Endometrial microvascular endothelial cells (primary cell): ENCODE measurements at regions not wholly inside any gene's neighbourhood (a gene's known extent, or its start where the extent isn't known, plus 50 kb on each side); places are given as distances from the start of the nearest gene placed in this dataset.

Experiments
- in situ Hi-C: cut with HindIII; loops from 2 replicates; pipeline ENCODE4 v1.10.0; 2017; ENCODE audit warnings: low sequenced_read_pairs, low pct_unique_long_range_greater_than_20kb; ENCODE audit errors: inconsistent ontology term

DNA sequence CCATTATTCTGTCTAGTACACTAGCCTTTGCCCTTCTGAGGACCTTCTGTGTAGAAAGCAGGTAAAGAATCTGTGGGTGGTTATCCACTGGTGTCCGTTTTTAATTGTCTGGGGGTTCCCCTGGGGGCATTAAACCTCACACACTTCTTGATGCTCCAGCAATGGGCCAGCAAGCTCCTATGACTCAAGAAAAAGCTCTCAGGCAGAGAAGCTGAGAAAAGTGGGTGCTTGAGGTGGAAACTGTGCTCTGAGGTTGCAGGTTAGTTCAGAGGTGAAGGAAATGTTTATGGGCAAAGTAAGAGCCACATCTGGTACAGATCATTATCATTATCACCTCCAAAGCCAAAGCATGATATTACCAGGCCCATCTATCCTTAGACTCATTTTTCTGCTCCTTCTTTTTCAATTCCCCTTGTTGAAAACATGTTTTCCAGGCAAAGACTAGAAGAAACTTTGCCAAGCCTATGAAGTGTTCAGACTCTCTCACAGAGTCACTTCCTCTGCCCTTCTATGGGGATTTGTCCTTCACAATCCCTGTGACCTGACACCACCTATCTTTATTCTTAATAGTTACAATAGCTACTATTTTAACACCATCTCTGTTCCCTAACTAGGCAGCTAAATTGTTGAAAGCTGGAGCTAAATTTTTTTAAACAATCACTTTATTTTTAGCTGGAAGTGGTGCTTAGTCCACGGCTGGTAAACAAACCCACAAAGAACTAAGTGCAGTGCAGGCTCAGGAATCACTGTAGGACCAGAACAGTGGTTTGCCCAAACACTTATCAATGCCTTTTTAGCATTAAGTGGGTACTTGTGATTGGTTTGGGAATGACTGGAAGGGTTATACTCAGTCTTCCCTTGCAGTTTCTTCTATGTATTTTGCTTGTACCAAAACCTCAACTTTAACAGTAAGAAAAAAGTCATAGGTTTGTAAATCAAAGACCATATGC, 512.8 kb upstream of the POU3F3 start:
- in situ Hi-C loops: no loop called here

GRCh38 chr2:104344306-104344705, 509.6 kb upstream of the POU3F3 start:
- in situ Hi-C loops: no loop called here

DNA sequence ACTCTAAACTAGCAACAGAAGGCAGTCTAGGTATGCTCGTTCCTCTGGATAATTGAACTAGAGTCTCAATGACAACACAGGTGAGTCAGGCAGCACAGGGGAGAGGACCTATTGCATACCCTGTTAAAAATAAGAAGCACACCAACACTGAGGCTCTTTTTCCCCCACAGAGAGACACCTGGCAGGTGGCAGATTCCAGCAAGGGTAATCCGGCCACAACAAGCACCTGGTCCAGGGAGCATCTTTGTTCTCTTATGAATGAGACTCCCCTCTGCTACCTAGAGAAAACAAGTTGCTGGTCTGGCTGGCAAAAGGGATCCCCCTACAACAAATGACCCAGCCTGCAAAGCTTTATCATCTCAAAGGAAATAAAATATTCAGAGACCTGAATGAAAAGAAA, 508.9 kb upstream of the POU3F3 start:
- in situ Hi-C loops: no loop called here

DNA sequence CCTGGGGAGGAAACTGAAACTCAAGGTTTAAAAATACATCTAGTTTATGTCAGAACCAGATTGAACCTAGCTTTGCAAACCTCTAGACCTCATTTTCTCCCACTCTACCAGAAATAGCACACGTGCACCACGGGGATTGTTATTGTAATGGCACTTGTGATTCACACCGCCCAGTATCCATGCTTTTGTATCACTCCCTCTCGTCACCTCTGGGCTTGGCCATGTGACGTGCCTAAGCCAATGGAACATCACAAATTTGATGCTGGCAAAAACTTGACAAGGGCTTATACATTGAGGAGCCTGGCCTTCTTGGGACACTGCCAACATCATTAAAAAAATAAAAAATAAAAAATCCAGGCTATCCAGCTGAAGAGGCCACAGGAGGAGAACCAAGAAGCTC, 495.8 kb upstream of the POU3F3 start:
- in situ Hi-C loops: loop anchor here (25.0 kb wide), 1 partner anchor 429 kb away; no protein-coding TSS in a partner anchor

DNA sequence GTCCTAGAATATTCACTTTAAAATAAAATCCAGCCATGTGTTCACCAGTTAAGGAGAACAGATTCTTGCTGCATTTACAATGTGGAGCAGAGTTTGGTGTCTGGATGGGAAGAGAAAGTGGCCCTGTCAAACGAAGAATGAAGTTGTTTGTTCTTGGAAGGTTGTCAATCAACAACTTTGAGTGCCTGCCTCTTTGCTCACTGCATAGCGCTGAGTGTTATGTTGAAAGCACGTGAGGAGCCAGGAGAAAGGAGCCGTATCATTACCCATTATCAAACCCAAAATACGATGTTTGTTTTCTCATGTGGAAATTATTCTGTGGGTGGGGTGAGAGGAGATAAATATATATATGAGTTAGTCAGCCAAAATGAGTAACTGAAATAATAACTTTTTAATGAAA, 492.5 kb upstream of the POU3F3 start:
- in situ Hi-C loops: loop anchor here (25.0 kb wide), 1 partner anchor 426 kb away; no protein-coding TSS in a partner anchor

GRCh38 chr2:104368089-104368488, 485.8 kb upstream of the POU3F3 start:
- in situ Hi-C loops: loop anchor here (25.0 kb wide), 1 partner anchor 419 kb away; no protein-coding TSS in a partner anchor

DNA sequence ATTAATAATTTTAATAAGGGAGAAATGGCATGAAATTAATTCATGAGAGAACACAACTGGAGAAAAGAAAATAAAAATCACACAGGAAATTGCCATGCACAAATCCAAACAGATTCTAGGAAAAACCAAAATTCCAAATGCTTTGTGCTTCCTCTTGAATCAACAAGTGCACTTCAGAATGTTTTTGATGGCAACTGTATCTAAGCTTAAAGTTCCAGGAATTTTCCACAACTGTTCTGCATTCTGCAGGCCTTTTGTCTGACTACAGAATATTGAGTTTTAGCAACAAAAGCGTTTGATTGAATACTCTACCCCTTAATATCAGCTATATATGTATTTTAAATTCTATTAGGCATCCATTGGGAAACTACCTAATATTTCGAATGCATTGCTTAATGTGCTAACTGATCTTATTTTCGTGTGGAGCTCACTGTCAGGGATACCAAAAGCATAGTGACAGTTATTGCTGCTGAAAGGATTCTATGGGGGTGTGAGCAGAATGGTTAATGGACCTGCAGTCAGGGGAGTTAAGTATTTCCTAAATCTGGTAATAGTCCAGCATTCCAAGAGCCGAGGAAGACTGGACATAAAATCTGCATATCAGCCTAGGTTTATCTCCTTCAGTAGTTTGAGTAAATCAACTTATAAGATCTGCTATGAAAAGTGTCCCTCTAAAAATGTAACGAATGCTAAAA, 482.7 kb upstream of the POU3F3 start:
- in situ Hi-C loops: loop anchor here (25.0 kb wide), 1 partner anchor 416 kb away; no protein-coding TSS in a partner anchor

GRCh38 chr2:104375206-104375605, 478.7 kb upstream of the POU3F3 start:
- in situ Hi-C loops: no loop called here

DNA sequence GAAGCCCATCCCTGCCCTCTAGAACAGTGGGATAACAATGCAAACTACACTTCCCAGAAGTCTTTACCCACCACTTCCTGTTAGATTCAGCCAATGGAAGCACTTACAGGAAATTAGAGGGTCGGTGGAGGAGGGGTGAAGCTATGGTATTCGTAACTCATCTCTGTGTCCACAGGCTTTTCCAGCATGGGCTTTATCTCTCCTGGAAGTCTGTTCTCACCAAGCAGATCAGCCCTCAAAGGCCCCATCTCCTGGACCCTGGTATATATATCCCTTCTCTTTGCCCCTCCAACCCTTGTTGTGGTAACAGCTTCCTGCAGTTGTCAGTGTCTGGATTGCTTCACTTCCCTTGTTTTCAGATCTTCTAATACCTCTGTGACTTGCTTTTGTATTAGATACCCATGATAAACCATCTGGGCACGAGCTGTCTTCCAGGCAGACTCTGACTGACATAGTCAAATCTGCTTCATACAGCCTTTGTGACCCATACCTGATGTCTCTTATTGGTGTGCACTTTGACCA, 475.0 kb upstream of the POU3F3 start:
- in situ Hi-C loops: no loop called here

DNA sequence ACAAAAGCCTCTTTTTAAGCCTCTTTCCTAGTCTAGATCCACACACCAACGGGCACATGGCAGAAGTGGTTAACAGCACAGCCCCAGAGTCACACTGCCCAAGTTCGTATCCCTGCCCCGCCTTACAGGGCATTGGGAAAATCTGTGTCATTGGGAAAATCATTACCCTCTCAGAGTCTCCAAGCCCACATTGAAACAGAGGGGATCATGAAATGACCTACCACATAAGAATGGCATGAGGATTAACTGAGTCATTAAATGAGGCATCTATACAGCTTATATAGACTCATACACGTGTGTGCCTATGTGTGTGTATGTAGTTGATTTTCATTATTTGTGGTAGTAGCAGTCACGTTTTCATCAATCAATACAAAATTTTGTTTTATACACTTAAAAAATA, 469.0 kb upstream of the POU3F3 start:
- in situ Hi-C loops: no loop called here

- in situ Hi-C loops: no loop called here
Observed at GRCh38 chr2:104385743-104386142, 468.2 kb upstream of the POU3F3 start.

DNA sequence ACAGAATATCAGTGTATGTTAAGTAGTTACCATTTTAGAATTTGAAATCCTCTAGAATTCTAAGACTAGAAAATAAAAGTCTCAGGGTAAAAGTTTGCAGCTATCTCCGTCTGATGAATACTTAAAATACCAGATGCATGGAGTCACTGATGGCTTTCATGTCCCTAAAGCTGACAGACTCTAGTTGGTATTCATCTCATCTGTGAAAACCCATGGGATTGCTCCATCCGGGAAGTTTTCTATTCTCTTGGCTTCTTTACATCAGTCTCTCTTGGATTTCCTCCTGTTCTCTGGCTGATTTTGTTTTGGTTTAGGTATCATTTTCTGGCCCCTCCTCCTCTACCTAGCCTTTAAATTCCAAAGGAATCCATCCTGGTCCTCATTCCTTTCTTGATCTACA, 465.6 kb upstream of the POU3F3 start:
- in situ Hi-C loops: no loop called here

DNA sequence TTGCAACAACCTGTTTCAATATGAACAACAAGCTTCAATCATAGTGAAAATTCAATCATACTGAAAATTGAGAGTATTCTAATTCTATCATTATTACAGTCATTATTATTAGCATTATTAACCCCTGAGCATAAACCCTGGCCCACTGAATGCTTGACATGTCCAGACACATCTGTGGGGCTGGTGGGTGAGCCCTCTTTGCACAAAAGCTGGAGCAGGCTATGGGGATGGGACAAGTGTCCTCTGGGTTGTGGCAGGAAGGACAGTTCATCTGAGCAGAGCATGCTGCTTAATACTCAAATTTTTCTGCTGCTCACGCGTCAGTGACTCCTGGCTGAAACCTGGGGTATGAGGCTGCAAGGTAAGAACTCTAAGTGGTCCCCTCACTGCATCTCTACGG, 451.1 kb upstream of the POU3F3 start:
- in situ Hi-C loops: no loop called here

- in situ Hi-C loops: no loop called here
Observed at GRCh38 chr2:104404526-104404925, 449.4 kb upstream of the POU3F3 start.

DNA sequence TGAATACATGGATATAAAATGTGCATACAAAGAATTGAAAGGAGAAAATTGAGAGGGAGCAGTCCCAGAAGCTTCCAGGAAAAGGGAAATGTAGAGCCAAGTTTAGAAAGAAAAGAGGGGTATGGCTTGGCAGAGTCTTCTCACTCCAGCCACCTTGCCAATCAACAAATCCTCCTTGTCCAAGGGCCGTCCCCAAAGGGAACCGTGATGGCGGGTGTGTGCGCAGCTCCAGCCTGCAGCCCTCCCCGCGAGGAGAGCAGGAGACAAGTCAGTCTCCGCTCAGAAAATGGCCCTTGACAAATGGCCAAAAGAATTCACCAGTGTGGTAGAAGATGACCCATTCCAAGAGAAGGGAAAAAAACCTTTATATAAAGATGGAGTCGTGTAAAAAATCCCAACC, 448.3 kb upstream of the POU3F3 start:
- in situ Hi-C loops: no loop called here

GRCh38 chr2:104406261-104406726, 447.6 kb upstream of the POU3F3 start:
- in situ Hi-C loops: no loop called here

- in situ Hi-C loops: no loop called here
Observed at GRCh38 chr2:104407641-104408040, 446.3 kb upstream of the POU3F3 start.

- in situ Hi-C loops: no loop called here
Observed at GRCh38 chr2:104408266-104408665, 445.6 kb upstream of the POU3F3 start.

GRCh38 chr2:104410136-104410535, 443.8 kb upstream of the POU3F3 start:
- in situ Hi-C loops: no loop called here

DNA sequence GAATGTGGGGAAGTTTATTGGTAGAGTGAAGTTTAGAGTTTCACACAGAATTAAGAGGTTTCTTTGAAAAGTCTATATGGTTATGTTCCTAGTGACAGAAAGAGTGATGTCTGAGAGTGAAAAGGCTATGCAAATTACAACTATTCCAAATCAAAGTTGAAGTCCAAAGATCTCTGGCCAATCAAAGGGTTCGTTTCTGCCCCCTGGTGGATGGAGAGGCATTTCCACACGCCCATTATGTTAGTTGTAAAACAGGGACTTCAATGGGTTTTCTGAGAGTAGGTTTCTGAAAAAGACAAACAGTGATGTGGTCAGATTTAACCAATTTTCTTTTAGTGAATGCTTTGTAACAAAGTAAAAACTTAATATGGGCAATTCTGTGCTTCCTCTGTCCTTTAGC, 441.5 kb upstream of the POU3F3 start:
- in situ Hi-C loops: no loop called here
